Glomerular visceral epithelial cell (primary cell): ENCODE measurements at regions not wholly inside any gene's neighbourhood (a gene's known extent, or its start where the extent isn't known, plus 50 kb on each side); places are given as distances from the start of the nearest gene placed in this dataset.

ENCODE experiments used
- DNase-seq: peaks from one replicate; pipeline ENCODE4 v3.0.0-alpha.2; 2016; ENCODE audit errors: extremely low spot score

GRCh38 chr18:10033016-10033399 lies 119.2 kb downstream of the VAPA start:
- DNase-seq = no peak

DNA sequence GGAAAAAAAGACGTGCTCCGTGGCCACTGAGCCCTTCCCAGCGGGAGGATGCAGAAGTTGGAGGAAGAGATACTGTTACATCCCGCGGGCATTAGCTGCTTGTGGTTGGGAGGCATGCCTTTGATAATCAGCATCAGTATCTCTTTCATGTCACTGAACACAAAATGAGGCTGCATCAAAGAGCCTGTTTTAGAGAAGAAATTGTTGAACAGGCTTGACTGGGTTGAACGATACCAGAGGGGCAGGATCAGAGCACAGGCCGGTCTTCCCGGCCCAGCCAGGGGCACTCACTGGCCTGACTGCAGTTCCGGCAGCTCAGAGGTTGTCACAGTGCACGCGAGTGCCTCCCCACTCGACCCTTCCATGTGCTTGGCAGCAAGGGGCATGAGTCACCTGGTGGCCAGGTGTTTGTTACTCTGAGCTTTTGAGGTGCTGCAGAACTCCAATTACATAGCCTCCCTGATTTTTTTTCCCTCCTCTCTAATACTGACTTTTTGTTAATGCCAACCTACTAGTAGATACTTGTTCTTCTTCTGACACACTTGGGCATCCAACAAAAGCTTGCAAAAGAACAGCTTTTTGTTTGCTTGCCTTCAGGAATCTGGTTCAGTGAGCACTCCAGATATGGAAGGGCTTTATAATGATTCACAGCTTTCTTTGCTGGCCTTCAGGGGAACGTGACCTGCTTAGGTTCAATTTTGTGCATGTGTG lies 121.6 kb downstream of the VAPA start:
- DNase-seq = peak; percentile 13

DNA sequence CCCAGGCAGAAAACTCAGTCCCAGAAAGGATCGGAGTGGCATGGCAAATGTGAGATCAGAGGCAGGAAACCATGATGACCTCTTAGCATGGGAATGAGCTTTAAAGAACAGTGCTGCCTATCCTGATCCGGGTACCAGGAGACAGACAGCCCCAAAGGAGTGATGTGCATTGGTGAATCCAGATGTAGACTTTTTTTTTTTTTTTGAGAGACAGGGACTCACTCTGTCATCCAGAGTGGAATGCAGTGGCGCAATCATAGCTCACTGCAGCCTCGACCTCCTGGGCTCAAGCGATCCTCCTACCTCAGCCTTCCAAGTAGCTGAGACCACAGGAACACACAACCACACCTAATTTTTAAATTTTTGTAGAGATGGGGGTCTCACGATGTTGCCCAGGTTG lies 122.7 kb downstream of the VAPA start:
- no peak for DNase-seq

GRCh38 chr18:10037181-10037580 lies 123.4 kb downstream of the VAPA start:
- no peak for DNase-seq

- DNase-seq = no peak
Measured at GRCh38 chr18:10038268-10038667, 124.5 kb downstream of the VAPA start.

DNA sequence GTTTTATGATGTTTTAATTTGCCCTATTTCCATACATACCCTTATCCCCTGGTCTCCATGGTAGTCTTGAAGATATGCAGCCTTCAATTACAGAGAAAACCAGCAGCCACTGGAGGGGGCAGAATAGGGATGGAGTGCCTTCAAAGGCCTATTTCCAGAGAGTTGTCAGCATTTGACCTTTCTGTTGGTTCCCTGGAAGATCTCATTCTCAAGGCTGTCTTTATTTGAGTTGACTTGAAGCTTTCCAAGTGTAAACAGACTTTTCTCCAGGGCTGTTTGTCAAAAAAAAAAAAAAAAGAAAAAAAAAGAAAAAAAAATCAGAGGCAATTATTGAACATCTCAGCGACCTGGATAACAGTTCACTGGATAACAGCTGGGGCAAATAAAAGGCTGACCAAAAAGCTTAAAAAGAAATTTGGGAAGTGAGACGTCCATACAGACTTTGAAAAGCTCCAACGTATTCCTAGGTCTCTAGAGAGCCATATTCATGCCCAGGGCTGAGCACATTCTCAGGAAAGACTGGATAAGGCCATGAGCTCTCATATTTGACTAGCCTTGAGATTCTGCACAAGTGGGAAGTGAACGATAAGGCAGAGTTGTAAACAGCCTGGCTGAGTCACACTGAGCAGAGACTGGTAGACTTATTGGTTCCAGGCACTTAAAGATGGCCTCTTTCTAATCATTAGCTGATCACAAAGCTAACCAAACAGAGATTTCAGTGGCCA lies 126.6 kb downstream of the VAPA start:
- DNase-seq = no peak

DNA sequence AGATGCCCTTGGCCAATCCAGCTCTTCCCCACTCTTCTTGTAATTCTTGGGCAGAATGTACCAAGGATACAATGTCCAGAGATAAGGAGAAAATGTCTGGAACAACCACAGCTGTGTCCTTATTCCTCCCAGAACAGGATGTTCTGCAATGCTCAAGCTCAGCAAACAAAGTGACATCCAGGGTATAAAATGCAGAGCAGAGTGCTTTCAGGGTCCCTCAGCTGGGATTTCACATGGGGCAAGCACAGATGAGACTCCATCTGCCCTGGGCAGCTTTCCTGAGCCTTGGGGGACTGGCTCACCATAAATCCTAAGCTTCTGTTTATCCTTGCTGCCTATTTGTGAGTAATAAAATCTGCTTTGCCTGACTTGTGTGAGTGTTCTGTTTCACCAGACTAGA lies 127.4 kb downstream of the VAPA start:
- no peak for DNase-seq

GRCh38 chr18:10042492-10042891 lies 128.7 kb downstream of the VAPA start:
- DNase-seq = no peak

DNA sequence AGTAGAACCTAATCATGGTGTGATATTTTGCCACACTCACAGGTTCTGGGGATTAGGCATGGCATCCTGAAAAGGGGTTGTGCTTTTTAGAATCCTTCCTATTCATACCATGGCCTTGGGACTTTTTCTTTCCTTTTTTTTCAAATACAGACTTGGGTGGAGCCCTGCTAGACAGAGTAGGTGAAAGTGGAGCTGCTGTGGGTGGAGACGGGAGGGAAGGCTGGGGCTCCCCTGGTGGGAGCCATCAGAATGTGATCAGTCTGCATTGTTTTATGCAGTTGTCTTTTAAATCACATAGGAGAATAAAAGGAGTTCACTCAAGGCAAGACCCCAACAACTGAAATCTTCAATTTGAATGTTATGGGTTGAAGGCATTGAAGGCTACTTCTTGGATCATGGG lies 130.2 kb downstream of the VAPA start:
- DNase-seq = no peak

DNA sequence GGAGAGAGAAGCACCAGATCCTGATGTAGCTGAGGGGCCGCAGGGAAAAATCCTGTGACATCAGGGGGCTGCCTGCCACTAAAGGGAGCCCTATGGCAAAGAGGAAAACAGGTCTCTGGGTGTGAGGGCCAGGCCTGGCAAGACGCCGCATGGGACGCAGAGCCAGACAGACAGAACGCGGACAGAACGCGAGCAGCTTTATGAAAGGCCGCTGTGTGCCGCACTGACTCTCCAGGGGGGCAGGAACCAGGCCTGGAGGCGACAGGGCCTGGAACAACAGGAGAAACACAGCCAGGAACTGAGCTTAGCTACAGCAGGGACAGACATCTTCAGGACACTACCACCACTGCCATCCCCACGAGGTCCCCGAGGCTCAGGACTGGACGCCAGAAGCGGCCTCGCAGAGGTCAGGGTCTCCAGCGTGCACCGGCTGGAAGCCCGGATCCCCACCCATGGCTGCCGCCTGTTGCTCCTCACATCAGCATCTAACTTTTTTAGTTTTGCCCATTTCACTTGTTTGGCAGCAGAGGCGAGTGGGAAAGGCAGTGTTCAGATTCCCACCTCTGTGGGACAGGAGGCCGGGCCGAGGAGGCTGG lies 131.6 kb downstream of the VAPA start:
- no peak for DNase-seq

GRCh38 chr18:10046178-10046807 lies 132.5 kb downstream of the VAPA start:
- DNase-seq = no peak

GRCh38 chr18:10047237-10047636 lies 133.4 kb downstream of the VAPA start:
- no peak for DNase-seq

- DNase-seq = no peak
Measured at GRCh38 chr18:10049747-10050146, 135.9 kb downstream of the VAPA start.

DNA sequence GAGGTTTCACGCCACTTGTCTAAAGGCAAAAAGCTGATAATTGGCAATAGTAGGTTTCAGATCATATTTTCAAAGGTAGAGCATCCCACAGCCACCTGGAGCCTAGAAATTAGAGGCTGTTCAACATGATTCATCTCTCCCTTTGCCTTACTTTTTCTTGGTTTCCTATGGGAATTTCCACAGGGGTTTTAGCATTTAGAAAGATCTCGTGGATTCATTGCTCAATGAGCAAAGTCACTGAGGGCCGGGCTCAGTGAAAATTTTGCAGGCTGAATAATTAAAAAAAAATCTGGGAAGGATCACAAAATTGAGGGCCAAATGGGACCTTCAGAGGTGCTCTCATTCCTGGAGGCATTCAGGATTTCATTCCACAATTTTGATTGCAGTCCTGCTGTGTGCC lies 137.1 kb downstream of the VAPA start:
- no peak for DNase-seq

DNA sequence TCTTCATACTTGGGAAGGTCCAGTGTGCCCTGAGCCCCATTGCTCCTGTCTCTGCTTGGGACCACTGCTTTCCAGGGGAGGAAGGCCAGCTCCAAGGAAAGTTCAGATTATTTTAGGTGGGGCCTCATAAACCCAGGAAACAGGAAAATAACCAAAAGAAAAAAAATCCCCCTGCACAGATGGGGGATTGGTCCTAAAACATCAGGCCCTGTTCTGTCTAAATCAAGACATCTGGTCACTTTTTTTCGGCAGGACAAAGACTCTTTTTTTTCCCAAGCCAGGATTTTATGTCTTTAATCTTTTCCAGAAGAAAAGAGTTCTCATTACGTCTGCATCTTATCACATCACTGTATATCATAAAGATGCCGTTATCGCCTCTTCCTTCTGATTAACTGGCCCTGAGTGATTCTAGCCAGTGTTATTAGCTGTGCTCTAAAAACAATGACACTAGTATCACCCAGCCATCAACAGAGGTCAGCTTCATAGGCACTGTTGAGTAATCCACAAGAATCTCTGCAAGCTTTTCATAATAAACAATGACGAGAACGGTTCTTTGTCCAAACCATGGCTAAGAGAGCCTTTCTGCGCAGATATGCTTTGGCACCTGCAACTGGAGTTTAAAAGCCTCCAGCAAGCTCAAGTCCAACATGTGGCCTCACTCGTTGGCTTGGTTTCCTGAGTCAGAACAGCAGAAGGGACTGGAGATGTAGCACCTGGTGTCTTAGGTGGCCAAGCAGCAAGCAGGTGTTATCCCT lies 138.2 kb downstream of the VAPA start:
- no peak for DNase-seq

DNA sequence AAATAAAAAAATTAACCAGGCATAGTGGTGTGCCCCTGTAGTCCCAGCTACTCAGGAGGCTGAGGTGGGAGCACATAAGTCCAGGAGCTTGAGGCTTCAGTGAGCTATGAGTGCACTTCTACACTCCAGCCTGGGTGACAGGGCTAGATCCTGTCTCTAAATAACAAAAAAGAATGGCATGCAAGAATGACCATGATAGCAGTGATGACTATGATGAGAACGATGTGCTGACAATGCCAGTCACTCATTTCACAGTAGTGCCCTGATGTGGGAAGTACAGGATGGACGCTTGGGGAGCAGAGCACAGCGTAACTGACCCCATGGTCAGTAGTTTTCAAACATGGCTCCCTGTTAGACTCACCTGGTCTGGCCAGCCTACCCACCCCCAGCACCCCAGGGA lies 139.1 kb downstream of the VAPA start:
- DNase-seq = no peak

- no peak for DNase-seq
Measured at GRCh38 chr18:10053861-10054260, 140.0 kb downstream of the VAPA start.

DNA sequence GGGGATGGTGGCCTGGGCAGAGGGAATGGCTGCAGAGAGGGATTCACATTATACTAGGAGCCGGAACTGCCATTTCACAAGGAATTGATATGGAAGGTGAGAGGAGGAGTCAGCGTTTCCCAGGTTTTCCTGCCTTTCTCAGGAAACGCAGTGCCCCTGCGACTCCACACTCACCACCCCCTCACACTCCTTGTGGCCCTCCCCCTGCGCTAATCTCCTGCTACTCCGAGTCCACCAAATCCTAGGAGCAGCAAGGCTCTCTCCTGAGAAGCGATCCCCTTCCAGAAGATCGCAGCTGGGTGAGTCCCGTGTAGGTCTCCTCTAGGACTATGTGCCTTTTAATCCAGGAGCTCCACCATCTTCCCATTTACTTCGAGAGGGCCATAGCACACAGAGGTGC lies 140.6 kb downstream of the VAPA start:
- no peak for DNase-seq

DNA sequence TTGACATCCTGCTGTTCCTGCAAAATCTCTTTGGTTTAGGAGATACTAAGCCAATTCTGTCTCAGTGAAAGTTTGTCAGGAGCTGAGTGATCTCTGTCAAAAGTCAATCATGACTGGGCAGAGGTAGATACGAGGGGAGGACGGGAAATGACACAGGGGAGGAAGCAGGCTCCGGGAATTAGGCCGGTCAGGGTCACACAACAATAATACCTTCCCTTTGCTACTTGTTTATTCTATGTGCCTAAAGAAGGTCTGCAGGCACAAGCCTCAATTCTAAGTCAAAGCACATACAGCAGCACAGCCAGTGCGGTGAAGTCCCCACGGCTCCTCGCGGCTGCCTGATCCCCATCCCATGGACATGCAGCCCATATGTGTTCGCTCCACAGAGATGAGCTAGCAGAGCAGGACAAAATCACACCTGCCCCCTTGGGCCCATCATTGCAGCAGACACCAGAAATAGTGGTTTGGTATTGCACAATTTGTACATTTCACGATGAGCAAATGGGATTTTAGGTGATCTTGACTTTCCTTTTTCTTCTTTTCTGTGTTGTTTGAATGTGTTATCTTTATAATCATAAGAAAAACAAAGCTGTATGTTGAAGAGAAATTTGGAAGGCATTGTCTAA lies 141.4 kb downstream of the VAPA start:
- DNase-seq = no peak

GRCh38 chr18:10056506-10056905 lies 142.7 kb downstream of the VAPA start:
- no peak for DNase-seq

- no peak for DNase-seq
Measured at GRCh38 chr18:10057401-10057893, 143.6 kb downstream of the VAPA start.
